GM18499 (cell line): ENCODE measurements at regions not wholly inside any gene's neighbourhood (a gene's known extent, or its start where the extent isn't known, plus 50 kb on each side); places are given as distances from the start of the nearest gene placed in this dataset.

ENCODE experiments used
- ATAC-seq: cut with Tn5 transposase; IDR thresholded peaks from one replicate; pipeline ENCODE4 v1.9.1; 2021; ENCODE audit warnings: moderate number of reproducible peaks; ENCODE audit not compliant: insufficient read depth, unreplicated experiment

DNA sequence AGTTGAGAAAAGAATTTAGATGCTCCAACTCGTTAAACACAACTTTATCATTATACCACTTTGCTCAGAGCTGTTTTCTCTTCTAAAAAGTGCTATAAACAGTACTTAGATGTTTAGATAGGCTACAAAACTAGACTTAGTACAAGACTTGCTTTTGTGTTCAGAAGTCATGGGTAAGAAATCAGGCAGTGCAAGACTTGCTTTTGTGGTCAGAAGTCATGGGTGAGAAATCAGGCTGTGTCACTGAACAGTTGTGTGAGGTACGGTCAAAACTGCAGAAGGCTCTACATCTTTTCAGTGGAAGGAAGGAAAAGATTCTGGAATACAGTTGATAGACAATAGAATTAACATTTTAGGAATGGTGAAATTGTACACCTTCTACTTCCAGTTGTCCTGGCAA lies 239.7 kb downstream of the DNAJB9 start:
- ATAC-seq, result no peak

DNA sequence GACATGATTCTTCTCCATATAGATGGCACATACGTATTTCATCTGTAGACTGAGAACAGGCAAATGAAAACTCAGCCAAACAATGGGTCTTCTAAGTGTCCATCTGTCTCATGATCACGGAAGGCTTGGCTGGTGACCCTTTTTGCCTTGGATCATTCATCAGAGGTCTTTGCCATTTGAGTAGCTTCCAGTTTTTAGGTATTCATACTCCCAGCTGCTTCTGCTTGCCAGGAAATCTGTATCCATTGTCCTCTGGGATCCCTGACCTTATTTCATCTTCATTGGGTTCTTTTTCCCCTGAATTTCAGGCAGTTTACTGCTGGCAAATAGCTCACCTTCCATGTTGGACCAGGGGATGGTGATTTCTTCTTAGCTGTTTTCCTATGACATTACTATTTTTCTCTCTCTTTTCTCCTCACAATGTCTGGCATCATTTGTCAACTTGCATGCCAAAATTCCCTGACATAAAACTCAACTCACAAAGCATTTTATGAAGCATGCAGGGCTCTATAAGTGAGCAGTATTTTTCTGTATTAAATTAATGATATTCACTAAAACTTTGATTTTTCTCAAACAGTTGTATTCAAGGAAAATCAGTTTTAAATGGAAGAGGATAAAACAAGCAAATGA lies 241.2 kb downstream of the DNAJB9 start:
- no peak for ATAC-seq

DNA sequence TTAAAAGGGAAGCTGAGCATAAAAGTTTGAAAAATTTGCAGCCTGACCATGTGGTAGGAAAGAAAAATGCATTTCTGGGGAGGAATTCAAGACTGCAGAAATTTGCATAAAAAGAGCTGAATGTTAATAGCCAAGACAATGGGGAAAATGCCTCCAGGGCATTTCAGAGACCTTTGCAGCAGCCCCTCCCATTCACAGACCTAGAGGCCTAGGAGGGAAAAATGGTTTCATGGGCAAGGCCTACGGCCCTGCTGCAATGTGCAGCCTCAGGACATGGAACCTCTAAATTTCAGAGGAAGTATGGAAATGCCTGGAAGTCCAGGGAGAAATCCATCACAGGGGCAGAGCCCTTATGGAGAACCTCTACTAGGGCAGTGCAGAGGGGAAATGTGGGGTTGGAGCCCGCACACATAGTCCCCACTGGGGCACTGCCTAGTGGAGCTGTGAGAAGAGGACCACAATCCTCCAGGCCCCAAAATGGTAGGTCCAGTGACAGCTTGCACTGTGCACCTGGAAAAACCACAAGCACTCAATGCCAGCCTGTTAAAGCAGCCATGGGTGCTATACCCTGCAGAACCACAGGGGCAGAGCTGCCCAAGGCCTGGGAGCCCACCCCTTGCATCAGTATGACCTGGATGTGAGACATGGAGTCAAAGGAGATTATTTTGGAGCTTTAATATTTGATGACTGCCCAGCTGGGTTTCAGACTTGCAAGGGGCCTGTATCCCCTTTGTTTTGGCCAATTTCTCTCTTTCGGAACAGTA lies 243.8 kb downstream of the DNAJB9 start:
- no peak for ATAC-seq

DNA sequence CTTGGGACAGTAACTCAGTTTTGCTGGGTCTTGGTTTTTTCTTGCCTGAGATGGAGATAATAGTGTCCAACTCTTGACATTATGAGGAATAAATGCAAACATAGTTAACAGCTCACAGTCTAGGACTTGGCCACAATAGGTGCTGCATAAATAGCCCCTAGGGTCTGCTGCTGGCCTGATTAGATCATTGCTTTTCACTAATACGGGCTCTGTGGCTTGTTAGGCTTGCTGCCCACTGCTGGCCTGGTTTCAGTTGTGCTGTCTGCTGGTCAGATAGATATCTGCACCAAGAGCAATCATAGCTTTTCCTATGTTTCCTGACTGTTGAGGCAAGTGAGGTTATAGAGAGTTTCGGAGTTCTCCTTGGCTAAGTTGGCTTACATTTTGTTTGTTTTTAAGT lies 246.1 kb downstream of the DNAJB9 start:
- no peak for ATAC-seq

DNA sequence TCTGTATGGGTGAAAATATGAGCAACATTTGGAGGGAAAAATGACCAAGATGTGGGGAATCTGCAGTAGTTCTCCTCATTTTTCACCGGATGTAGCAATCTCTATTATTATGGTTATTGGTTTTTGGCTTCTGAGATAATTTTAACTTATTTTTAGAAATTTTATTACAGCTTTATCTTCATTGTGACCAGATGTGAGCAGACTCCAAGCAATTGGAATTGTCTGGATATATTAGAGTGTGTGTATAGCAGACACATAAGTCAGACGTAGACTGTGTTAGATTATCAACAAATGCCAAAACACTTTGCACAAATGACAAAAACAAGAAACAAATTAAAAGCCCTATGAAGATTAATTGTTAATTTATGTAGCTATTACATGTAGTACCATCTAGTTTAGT lies 249.1 kb downstream of the DNAJB9 start:
- ATAC-seq, result no peak

DNA sequence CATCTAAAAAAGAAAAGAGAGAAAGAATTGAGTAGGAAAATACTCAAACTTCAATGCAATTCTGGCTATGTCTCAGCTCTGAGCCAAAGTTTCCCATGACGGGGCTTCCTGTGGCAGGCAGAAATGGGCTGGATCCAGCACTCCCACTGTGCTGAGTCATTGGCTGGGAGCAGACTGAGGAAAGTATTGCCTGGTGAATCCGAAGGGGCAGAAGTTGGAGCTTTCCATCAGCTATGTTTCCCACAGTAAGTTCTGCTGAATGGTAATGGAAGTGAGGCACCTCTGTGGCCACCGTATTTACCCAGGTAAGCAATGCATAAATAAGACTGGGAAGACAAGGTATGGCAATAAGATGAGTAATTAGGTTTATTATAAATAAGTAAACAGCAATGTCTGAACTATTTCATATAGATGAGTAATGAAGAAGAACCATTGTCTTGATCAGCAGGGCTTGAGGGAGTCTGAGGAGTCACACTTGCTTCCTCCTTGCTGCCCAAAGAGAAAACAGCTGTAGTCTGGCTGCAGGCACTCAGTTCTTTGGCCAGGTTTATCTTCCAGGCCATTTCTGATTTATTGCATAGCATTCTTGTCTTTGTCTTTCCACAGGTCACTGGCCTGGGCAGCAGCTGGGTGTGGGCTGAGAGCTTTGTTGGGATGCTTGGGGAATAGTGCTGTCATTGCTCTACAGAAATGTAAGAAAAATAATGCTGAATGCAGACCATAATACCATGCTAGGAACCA lies 255.3 kb downstream of the DNAJB9 start:
- no peak for ATAC-seq

DNA sequence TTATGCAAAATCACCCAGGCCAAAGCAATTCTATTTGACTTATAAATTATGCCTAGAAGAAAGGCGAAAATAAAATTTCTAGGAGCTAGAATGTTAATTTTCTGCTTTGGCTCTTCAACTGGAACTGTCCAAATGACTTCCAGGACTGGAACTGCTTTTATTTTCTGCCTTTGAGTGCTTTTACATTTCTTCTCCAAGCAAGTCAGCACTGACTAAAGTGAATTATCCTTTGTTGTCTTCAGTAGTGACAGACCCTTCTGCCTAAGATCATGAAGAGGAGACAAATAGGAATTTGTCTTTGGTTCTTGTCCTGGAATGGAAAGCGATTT lies 255.9 kb downstream of the DNAJB9 start:
- ATAC-seq, result no peak

DNA sequence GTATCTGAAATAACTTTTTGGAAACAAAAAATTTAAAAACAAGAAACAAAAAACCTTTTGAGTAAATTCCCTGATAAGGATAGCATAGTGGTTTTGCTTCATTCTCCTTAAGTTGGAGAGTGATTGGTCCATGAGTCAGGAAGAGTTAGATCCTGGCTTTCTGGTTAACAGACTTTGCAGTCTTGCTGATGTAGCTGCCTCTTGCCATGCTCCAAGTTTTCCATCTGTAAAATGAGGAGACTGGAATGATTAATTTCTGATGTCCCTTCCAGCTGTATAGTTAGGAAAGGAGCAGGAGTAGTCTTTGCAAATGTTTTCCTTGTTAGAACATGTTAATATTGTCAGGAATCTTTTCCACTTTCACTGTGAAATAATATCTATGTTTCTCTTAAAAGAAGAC lies 266.6 kb downstream of the DNAJB9 start:
- ATAC-seq, result no peak

DNA sequence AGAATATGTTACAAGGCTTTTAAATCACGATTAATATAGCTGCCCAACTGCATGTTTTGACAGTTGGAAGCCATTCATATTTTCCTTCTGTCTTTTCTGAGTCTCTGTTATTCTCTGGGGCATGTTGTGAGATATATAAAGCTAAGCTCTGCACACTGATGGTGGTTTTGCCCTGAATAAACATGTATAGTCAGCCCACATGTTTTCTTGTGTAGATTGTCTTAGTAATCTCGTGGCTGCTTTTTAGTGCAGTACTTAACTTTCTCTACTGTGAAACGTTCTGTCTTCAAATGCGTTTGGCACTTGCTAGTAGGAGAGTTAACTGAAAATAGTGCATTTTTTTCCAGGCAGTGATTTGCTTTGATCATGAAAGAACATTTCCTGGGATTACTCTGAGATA lies 268.5 kb downstream of the DNAJB9 start:
- no peak for ATAC-seq

DNA sequence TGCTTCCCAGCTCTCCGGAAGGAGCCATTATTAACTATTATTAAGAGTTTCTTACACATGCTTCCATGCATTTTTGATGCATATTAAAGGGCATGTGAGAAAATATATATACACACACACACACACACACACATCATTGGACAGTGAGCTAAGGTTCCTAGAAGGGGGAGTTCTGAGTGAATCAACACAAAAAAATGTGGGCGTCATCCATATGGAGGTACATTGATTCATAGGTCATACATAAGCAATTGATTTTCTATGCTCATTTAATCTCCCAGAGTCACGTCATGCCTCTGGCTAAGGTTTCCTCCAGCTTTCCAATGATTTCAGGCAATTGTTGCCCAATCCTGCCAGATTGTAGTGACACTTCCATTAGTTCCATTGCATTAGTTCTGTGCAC lies 269.4 kb downstream of the DNAJB9 start:
- no peak for ATAC-seq

DNA sequence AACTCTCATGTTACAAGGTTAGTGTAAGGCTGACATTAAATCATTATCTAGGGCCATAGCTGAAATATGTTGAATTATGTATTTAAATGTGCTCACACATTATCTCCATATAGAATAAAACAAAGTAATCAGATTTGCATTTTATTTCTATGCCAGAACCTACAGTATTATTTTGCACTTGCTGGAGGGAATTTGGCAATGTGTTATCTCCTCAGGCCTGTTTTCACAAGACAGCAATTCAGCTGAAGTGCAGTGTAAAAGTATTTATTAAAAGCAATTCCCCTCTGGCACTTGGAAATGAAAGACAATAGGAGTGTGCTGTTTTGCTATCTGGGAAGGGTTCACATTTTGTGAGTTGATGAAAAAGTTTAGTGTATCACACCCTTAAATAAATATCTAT lies 276.3 kb downstream of the DNAJB9 start:
- no peak for ATAC-seq

DNA sequence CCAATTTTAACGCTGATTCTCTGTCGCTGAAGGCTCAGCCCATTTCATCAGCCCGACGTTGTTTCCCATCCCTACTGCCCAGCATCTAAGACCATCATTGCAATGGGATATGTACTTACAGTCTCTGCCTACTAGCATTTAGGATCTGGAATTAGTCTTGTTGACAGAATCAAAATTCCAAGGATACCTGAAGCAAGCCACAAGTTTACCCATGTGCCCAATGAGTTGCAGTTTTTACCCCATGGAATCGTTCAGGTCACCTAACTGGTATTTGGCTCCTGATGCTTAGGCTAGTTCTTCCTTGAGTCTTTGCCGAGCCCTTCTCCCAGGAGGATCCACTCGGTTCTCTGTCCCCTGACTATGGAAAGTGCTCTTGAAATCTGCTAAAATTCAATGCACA lies 276.8 kb downstream of the DNAJB9 start:
- no peak for ATAC-seq

DNA sequence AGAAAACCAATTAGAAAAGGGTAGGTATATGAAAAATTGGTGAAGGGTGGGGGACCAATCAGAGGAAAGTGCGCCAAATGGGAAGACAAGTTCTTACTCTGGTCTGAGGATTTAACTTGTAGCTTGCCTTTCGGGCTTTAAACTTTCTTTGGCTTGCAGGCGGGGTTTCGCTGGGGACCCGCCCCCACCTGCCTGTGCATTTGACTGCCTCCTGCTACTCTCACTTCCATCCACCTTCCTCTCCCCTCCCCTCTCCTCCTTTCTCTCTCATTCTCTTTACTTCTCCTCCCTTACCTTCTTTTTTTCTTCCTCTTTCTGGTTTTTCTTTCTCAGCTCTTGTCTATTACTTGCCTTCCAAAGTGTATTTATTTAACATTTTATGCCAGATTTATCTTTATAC lies 278.8 kb downstream of the DNAJB9 start:
- ATAC-seq, result no peak

DNA sequence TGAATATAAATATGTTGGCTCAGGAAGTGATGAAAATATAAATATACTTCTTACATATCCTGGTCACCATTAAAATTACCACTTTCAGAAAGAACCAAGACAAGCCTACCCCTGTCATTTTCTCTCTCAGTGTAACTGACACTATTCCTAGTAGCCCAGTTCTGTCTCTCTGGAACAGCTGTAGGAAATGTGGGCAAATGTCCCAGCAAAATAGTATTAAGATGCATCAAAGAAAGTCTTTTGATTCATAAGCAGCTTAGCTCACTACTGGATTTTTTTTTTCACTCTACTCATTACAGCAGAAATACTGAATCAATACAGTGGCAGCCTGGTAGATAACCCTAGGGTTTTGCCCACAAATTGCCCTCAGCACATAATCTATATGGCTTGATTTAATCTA lies 290.9 kb downstream of the DNAJB9 start:
- ATAC-seq, result no peak

DNA sequence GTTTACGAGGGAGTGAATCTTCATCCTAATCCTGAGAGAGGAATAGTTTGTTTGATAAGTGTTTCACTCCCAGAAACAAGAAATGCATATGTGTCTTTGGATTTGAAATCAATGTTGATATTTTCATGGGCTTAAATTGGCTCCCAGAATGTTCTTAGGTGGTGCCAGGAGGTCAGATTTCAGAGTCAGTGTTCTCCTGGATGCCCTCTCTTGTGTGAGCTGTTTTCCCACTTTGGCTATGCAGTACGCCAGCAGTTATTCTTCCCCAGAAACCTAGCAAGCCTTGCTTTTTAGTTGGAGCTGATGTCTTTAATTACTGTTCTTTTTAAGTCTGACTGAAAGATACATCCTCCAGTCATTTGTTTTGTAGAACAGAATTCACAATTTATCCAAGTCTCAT lies 291.4 kb downstream of the DNAJB9 start:
- ATAC-seq, result no peak

DNA sequence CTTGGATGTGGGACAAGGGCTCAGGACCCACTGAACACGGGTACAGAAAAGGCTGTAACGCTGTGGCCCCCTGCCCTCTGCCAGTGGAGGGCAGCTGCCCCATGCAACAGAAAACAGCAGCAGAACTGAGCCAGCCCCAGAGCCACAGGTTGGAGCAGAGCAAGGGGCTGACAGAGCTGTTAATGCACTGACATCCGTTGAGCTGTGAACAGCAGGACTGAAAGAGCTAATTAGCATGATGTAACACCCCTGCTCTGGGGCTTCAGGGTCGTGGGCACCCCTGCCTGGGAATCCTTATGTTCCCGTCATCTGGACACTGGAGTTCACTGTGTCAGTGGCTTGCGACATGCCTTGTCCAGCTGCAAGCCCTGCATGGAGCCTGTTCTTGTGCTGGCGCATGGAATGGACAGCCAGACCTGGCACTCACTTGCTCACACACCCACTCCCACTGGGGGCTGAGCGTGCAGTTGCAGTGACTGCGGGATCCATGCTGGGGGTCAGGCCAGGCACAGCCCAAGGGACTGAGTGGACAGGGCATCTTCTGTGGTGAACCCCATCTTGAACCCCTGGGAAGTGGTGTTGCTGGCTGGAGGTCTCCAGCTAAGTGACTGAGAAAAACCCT lies 293.7 kb downstream of the DNAJB9 start:
- no peak for ATAC-seq

DNA sequence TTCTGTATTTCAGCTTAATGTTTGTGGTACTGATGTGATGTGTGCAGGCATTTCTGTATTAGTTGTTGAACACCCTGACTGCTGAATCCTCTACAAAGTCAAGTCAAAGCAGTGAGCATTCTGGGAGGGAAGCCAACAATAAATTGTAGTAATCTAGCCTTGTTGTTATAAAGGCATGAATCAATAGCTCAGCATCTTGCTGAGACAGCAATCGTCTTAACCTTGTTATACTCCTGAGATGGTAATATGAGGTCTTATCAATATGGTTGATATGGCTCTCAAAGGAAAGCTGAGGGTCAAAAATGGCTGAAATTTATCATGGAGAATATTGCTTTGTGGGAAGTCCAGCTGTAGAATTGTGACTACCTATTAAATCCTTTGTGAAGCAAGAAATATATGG lies 299.4 kb downstream of the DNAJB9 start:
- ATAC-seq, result no peak

DNA sequence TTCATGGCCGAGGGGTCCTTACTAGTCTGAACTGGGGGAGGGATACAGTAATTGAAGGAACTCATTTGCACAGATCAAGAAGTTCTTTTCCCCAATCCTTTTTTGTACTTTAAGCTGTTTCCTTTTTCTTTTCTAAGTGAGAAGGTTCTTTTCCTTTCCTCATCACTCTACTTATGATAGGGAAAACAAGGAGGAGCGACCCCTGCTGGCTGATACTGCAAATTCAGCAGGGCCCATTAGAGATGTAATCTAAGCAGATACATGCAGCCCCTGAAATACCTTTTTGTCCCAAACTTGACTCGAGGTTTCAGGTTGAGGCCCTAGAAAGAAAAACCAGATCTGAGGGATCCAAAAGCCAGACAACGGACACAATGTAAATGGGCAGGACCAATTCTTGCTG lies 305.5 kb downstream of the DNAJB9 start:
- no peak for ATAC-seq

DNA sequence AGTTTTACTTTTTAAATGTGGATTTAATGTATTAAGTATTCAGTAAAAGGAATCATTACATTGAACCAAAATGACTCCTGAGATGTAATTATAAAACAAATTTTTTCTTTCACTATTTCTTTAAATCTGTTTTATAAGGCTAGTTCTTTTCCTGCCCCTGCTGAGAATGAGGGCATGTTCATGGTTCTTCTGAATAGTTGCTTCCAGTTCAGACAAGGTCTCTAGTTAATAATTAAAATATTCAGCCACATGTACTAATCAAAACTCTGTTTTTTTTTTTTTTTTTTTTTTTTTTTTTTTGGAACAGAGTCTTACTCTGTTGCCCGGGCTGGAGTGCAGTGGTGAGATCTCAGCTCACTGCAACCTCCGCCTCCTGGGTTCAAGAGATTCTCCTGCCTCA lies 321.2 kb downstream of the DNAJB9 start:
- ATAC-seq, result no peak

DNA sequence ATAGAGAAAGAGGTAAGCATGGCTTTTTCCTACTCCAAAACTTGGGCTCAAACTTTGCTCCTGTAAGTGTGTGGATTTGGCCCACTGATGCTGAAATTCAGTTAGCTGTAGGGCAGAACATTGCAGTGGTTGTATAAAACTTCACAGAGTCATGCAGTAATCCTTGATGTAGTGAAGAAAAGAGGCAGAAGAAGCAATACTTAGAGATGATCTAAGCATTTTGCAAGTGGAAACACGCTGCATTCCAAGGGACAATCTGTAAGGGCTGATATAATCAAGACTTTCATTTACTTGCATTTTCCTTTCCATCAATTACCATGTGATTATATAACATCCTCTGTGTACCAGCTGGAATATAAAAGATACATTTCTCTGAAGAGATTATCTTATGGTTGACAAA lies 338.8 kb downstream of the DNAJB9 start:
- ATAC-seq, result no peak

DNA sequence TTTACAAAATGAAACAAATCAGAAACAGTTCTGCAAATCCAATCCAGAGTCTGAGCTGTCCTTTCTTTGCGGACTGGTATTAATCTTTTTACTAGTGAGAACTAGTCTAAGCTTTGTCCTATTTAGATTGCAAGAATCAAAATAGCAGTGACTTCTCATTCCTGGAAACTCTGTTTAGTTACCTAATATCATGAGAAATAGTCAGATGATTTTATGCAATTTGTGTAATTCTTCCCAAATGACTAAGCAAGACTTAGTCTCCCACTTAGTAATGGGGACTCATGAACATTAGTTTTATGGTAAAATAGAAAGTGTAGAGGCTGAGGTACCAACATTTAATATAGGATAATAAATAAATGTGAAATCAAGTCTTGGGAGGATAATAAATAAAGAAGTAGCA lies 341.3 kb downstream of the DNAJB9 start:
- ATAC-seq, result no peak
